PC-9 (cell line): ENCODE measurements at regions not wholly inside any gene's neighbourhood (a gene's known extent, or its start where the extent isn't known, plus 50 kb on each side); places are given as distances from the start of the nearest gene placed in this dataset.
A peak's percentile ranks its signal among the peaks of the same experiment; 100 is the strongest.

Experiments
- BruUV-seq: library from RNA; stranded (reverse); fragments of 400-500 nt; replicated peaks from 2 replicates; lab custom pipeline; 2021; lab: Mats Ljungman, UMichigan
- CTCF ChIA-PET: fragments of 300-600 bp; sonication (Branson Sonifier 250); formaldehyde crosslinking; loops from one replicate; lab custom pipeline; 2022; ENCODE audit warnings: antibody characterized with exemption; lab: Charles Lee
- POLR2A ChIA-PET: fragments of 300-600 bp; sonication (Branson Sonifier 250); formaldehyde crosslinking; loops from one replicate; lab custom pipeline; 2022; ENCODE audit warnings: antibody characterized with exemption; ENCODE audit not compliant: unreplicated experiment; lab: Charles Lee
- DNase-seq, 2 experiments: peaks; one replicate each; pipeline versions ENCODE4 v3.0.0 to v3.0.0-alpha.2; 2015 to 2022; ENCODE audit warnings: mixed read lengths in 1 of 2
- H2AFZ ChIP-seq: fragments of 200-600 bp; sonication (generic); 2 replicates; pipeline ENCODE4 v1.8.1; 2017; ENCODE audit warnings: antibody characterized with exemption
- H3F3A ChIP-seq: fragments of 200-600 bp; sonication (generic); 2 replicates; pipeline ENCODE4 v1.8.1; 2017; ENCODE audit warnings: antibody characterized with exemption, mild to moderate bottlenecking, low read depth; ENCODE audit not compliant: insufficient read depth
- H3K27ac ChIP-seq: fragments of 200-600 bp; sonication (generic); 2 replicates; pipeline ENCODE4 v1.6.1; 2016; ENCODE audit warnings: mixed run types
- H3K27me3 ChIP-seq: fragments of 200-600 bp; sonication (generic); 2 replicates; pipeline ENCODE4 v1.6.1; 2016; ENCODE audit warnings: low read depth, mixed run types; ENCODE audit not compliant: insufficient read depth
- H3K36me3 ChIP-seq: fragments of 200-600 bp; sonication (generic); 2 replicates; pipeline ENCODE4 v1.6.1; 2016; ENCODE audit warnings: low read depth, mixed run types
- H3K4me1 ChIP-seq: fragments of 200-600 bp; sonication (generic); replicated peaks from 2 replicates; pipeline ENCODE4 v1.6.1; 2016; ENCODE audit warnings: mixed run types; ENCODE audit not compliant: insufficient read depth
- H3K4me2 ChIP-seq: fragments of 200-600 bp; sonication (generic); 2 replicates; pipeline ENCODE4 v1.6.1; 2017; ENCODE audit warnings: mixed run types
- H3K4me3 ChIP-seq: fragments of 200-600 bp; sonication (generic); 2 replicates; pipeline ENCODE4 v1.6.1; 2016; ENCODE audit warnings: mixed run types
- H3K79me2 ChIP-seq: fragments of 200-600 bp; sonication (generic); 2 replicates; pipeline ENCODE4 v1.6.1; 2017; ENCODE audit warnings: low read depth, mixed run types
- H3K9me2 ChIP-seq: fragments of 200-600 bp; sonication (generic); 2 replicates; pipeline ENCODE4 v1.8.1; 2017; ENCODE audit warnings: mild to moderate bottlenecking; ENCODE audit not compliant: insufficient read depth
- H3K9me3 ChIP-seq: fragments of 200-600 bp; sonication (generic); 2 replicates; pipeline ENCODE4 v1.8.1; 2016; ENCODE audit warnings: low read depth; ENCODE audit not compliant: insufficient read depth
- H4K20me1 ChIP-seq: fragments of 200-600 bp; sonication (generic); 2 replicates; pipeline ENCODE4 v1.8.1; 2017; ENCODE audit not compliant: insufficient read depth
- CTCF ChIP-seq: fragments of 200-600 bp; sonication (generic); conservative IDR thresholded peaks from 2 replicates; pipeline ENCODE4 v1.6.1; 2017; ENCODE audit warnings: mixed run types, antibody characterized with exemption, mild to moderate bottlenecking, moderate library complexity
- EZH2 ChIP-seq: fragments of 200-600 bp; sonication (generic); IDR thresholded peaks from 2 replicates; pipeline ENCODE4 v1.8.0; 2017; ENCODE audit warnings: antibody characterized with exemption, low read depth
- intact Hi-C: fragments of 100-400 bp; cut with micrococcal nuclease; formaldehyde crosslinking; loops from one replicate; pipeline ENCODE4 v1.10.0; 2022; ENCODE audit not compliant: unreplicated experiment

GRCh38 chr9:34907044-34907443 lies 51.0 kb upstream of the PHF24 start:
- intact Hi-C loops, result no loop called here
- Histone ChIP-seq H3K4me1 (no peaks in the 10 kb centered on the region), H4K20me1 (no peaks in the 10 kb centered on the region), H3K79me2 (no peaks in the 10 kb centered on the region), H3K4me3 (no peak overlapping the region), H3K27me3 (peaks cover 2% of the 10 kb centered on the region; the same call in 1 of the 2 replicates), H3K4me2 (no peak overlapping the region), H3K9me2 (no peaks in the 10 kb centered on the region), H3K27ac (no peak overlapping the region), H3K36me3 (no peaks in the 10 kb centered on the region), H3F3A (no peaks in the 10 kb centered on the region), H3K9me3 (no peaks in the 10 kb centered on the region), H2AFZ (no peak overlapping the region)
- ChIA-PET POLR2A (no interaction called here), CTCF (no interaction called here)
- no peak for TF ChIP-seq CTCF
- TF ChIP-seq EZH2, result no peak
- BruUV-seq, result no TSS peak
- DNase-seq, result no peak

- Histone ChIP-seq H3K9me2 (no peaks in the 10 kb centered on the region), H3K4me1 (no peaks in the 10 kb centered on the region), H3K27ac (no peak overlapping the region), H3K9me3 (no peaks in the 10 kb centered on the region), H3K4me2 (no peak overlapping the region), H2AFZ (no peak overlapping the region), H3K79me2 (no peaks in the 10 kb centered on the region), H3K4me3 (no peak overlapping the region), H3K27me3 (peaks cover 26% of the 10 kb centered on the region; the same call in 1 of the 2 replicates), H3K36me3 (no peaks in the 10 kb centered on the region), H4K20me1 (no peaks in the 10 kb centered on the region), H3F3A (no peaks in the 10 kb centered on the region)
- BruUV-seq, result no TSS peak
- peak; percentile 46 to 53 for DNase-seq
- CTCF ChIA-PET, result interaction anchor here (0.6 to 1.3 kb wide), 5 partner anchors 90 to 577 kb away, joined by 3 to 7 read pairs (median 3); partner anchors contain the start of gene DNAJB5
- intact Hi-C loops, result loop anchor here (1.0 to 2.0 kb wide), 4 partner anchors 95 to 578 kb away; partner anchors contain the start of gene PIGO
- TF ChIP-seq CTCF (peak; percentile 77), EZH2 (no peak)
- POLR2A ChIA-PET, result interaction anchor here (0.7 kb wide), 1 partner anchor 377 kb away, joined by 3 read pairs; no protein-coding TSS in a partner anchor
These were observed 58.4 kb upstream of the PHF24 start for GRCh38 chr9:34899535-34900158.

- H3K36me3 ChIP-seq, result no peaks in the 10 kb centered on the region
- no peak overlapping the region for H3K4me2 ChIP-seq
- H3K9me2 ChIP-seq, result no peaks in the 10 kb centered on the region
- H3F3A ChIP-seq, result no peaks in the 10 kb centered on the region
- no peaks in the 10 kb centered on the region for H3K9me3 ChIP-seq
- no peaks in the 10 kb centered on the region for H4K20me1 ChIP-seq
- H3K4me3 ChIP-seq, result no peak overlapping the region
- BruUV-seq, result no TSS peak
- no peaks in the 10 kb centered on the region for H3K79me2 ChIP-seq
- TF ChIP-seq EZH2 (no peak), CTCF (no peak)
- no peaks in the 10 kb centered on the region for H3K4me1 ChIP-seq
- no peak for DNase-seq
- POLR2A ChIA-PET, result no interaction called here
- no peak overlapping the region for H3K27ac ChIP-seq
- no peak overlapping the region for H2AFZ ChIP-seq
- CTCF ChIA-PET, result interaction anchor here (0.6 to 1.3 kb wide), 2 partner anchors 91 to 152 kb away, joined by 3 to 7 read pairs; partner anchors contain the start of gene DNAJB5
- peaks cover 33% of the 10 kb centered on the region; the same call in 1 of the 2 replicates for H3K27me3 ChIP-seq
- intact Hi-C loops, result loop anchor here (1.0 to 2.0 kb wide), 4 partner anchors 96 to 578 kb away; partner anchors contain the start of gene PIGO
These were observed 59.2 kb upstream of the PHF24 start for GRCh38 chr9:34898846-34899245.
